Upper lobe of right lung (tissue), 1 donor: ENCODE measurements at regions not wholly inside any gene's neighbourhood (a gene's known extent, or its start where the extent isn't known, plus 50 kb on each side); places are given as distances from the start of the nearest gene placed in this dataset.
"Not testable (repeated sequence)": the region's sequence is repeated elsewhere in the genome, so short reads cannot be mapped to it uniquely, and the experiment has no call there.

Experiments
- ATAC-seq: fragments of 200-7000 bp; cut with Tn5 transposase; one replicate; pipeline ENCODE4 v1.9.1; 2020; ENCODE audit warnings: mild to moderate bottlenecking, moderate library complexity
- DNase-seq: peaks from one replicate; pipeline ENCODE4 v3.0.0-alpha.2; 2020
- H3K27ac ChIP-seq: fragments of 200-600 bp; one replicate; pipeline ENCODE4 v1.8.0; 2022
- H3K27me3 ChIP-seq: fragments of 200-600 bp; one replicate; pipeline ENCODE4 v1.8.0; 2022; ENCODE audit warnings: mild to moderate bottlenecking
- H3K36me3 ChIP-seq: fragments of 200-600 bp; one replicate; pipeline ENCODE4 v1.8.0; 2022
- H3K4me1 ChIP-seq: fragments of 200-600 bp; one replicate; pipeline ENCODE4 v1.8.0; 2022
- H3K4me3 ChIP-seq: fragments of 200-600 bp; one replicate; pipeline ENCODE4 v1.8.0; 2022; ENCODE audit warnings: mild to moderate bottlenecking
- H3K9me3 ChIP-seq: fragments of 200-600 bp; one replicate; pipeline ENCODE4 v1.8.0; 2022
- CTCF ChIP-seq: fragments of 200-600 bp; IDR thresholded peaks from one replicate; pipeline ENCODE4 v1.8.0; 2022; ENCODE audit warnings: antibody characterized with exemption
- intact Hi-C: fragments of 100-400 bp; cut with DNase I; formaldehyde crosslinking; loops from one replicate; pipeline ENCODE4 v1.11.0; 2022
- donor health status: DM: no; HTN: yes; CAD: no; lungs with severe emphysema.

GRCh38 chr7:68892236-68892635, 706.0 kb upstream of the AUTS2 start:
- Histone ChIP-seq H3K27me3 (no peaks in the 10 kb centered on the region), H3K36me3 (no peaks in the 10 kb centered on the region), H3K9me3 (no peaks in the 10 kb centered on the region), H3K4me3 (no peak overlapping the region), H3K27ac (no peak overlapping the region), H3K4me1 (no peaks in the 10 kb centered on the region)
- TF ChIP-seq CTCF: no peak
- no peak for ATAC-seq
- intact Hi-C loops: no loop called here
- no peak for DNase-seq

- Histone ChIP-seq H3K4me1 (no peaks in the 10 kb centered on the region), H3K27ac (no peak overlapping the region), H3K9me3 (no peaks in the 10 kb centered on the region), H3K27me3 (no peaks in the 10 kb centered on the region), H3K4me3 (no peak overlapping the region), H3K36me3 (no peaks in the 10 kb centered on the region)
- no peak for TF ChIP-seq CTCF
- intact Hi-C loops: no loop called here
- ATAC-seq (no peak), DNase-seq (no peak)
Measured at GRCh38 chr7:68893411-68893810, 704.9 kb upstream of the AUTS2 start.

GRCh38 chr7:68899156-68899555, 699.1 kb upstream of the AUTS2 start:
- H3K9me3 ChIP-seq, H3K36me3 ChIP-seq, ATAC-seq, DNase-seq, H3K4me1 ChIP-seq, H3K4me3 ChIP-seq, intact Hi-C loops, H3K27ac ChIP-seq, H3K27me3 ChIP-seq: not testable (repeated sequence)

GRCh38 chr7:68900096-68900495, 698.2 kb upstream of the AUTS2 start:
- Histone ChIP-seq H3K4me1 (no peaks in the 10 kb centered on the region), H3K4me3 (no peak overlapping the region), H3K36me3 (no peaks in the 10 kb centered on the region), H3K27me3 (no peaks in the 10 kb centered on the region), H3K27ac (no peak overlapping the region), H3K9me3 (no peaks in the 10 kb centered on the region)
- intact Hi-C loops: no loop called here
- DNase-seq (no peak), ATAC-seq (no peak)
- TF ChIP-seq CTCF: no peak

- intact Hi-C loops: no loop called here
- no peaks in the 10 kb centered on the region for H3K4me1 ChIP-seq
- TF ChIP-seq CTCF: no peak
- ATAC-seq (no peak), DNase-seq (no peak)
- no peaks in the 10 kb centered on the region for H3K36me3 ChIP-seq
- H3K27me3 ChIP-seq: no peaks in the 10 kb centered on the region
- no peak overlapping the region for H3K4me3 ChIP-seq
- no peaks in the 10 kb centered on the region for H3K9me3 ChIP-seq
- H3K27ac ChIP-seq: no peak overlapping the region
Measured at GRCh38 chr7:68904630-68905029, 693.6 kb upstream of the AUTS2 start.

- no peak overlapping the region for H3K27ac ChIP-seq
- no peak overlapping the region for H3K4me3 ChIP-seq
- H3K27me3 ChIP-seq: no peaks in the 10 kb centered on the region
- H3K36me3 ChIP-seq: no peaks in the 10 kb centered on the region
- peaks cover 5% of the 10 kb centered on the region for H3K9me3 ChIP-seq
- ATAC-seq (no peak), DNase-seq (no peak)
- no peak for TF ChIP-seq CTCF
- H3K4me1 ChIP-seq: no peaks in the 10 kb centered on the region
- intact Hi-C loops: no loop called here
Measured at GRCh38 chr7:68911754-68912153, 686.5 kb upstream of the AUTS2 start.
